Mesenchymal stem cell (in vitro differentiated cells and primary cell): ENCODE measurements at regions not wholly inside any gene's neighbourhood (a gene's known extent, or its start where the extent isn't known, plus 50 kb on each side); places are given as distances from the start of the nearest gene placed in this dataset.

Experiments
- DNase-seq: peaks from one replicate; pipeline ENCODE4 v3.0.0-alpha.2; 2013
- H2AFZ ChIP-seq: one replicate; pipeline ENCODE4 v1.6.1; 2013; ENCODE audit warnings: low read depth, mild to moderate bottlenecking, control low read depth, inconsistent platforms, low read length, moderate library complexity
- H2AK5ac ChIP-seq: 2 replicates; pipeline ENCODE4 v1.6.1; 2013; ENCODE audit warnings: low read length, moderate library complexity, mild to moderate bottlenecking, inconsistent platforms; ENCODE audit not compliant: severe bottlenecking
- H2BK120ac ChIP-seq: one replicate; pipeline ENCODE4 v1.6.1; 2013; ENCODE audit warnings: low read depth, mild to moderate bottlenecking, inconsistent platforms, low read length, moderate library complexity
- H2BK12ac ChIP-seq, 2 experiments: one replicate each; pipeline ENCODE4 v1.6.1; 2013; ENCODE audit warnings: inconsistent platforms in 2 of 2, low read length in 2 of 2, mild to moderate bottlenecking in 2 of 2, moderate library complexity in 2 of 2, control low read depth in 1 of 2
- H2BK15ac ChIP-seq: one replicate; pipeline ENCODE4 v1.6.1; 2013; ENCODE audit warnings: mild to moderate bottlenecking, low read depth, inconsistent platforms; ENCODE audit not compliant: poor library complexity, severe bottlenecking
- H2BK5ac ChIP-seq: 2 replicates; pipeline ENCODE4 v1.6.1; 2013; ENCODE audit warnings: low read depth, mild to moderate bottlenecking, low read length, control low read depth, inconsistent platforms; ENCODE audit not compliant: poor library complexity, severe bottlenecking
- H3K14ac ChIP-seq, 2 experiments: one replicate each; pipeline ENCODE4 v1.6.1; 2013; ENCODE audit warnings: inconsistent platforms in 2 of 2, low read length in 2 of 2, control low read depth in 1 of 2, mild to moderate bottlenecking in 1 of 2, moderate library complexity in 1 of 2
- H3K18ac ChIP-seq, 2 experiments: one replicate each; pipeline ENCODE4 v1.6.1; 2013; ENCODE audit warnings: inconsistent platforms in 2 of 2, low read length in 2 of 2, control low read depth in 1 of 2, low read depth in 1 of 2, mild to moderate bottlenecking in 1 of 2
- H3K23ac ChIP-seq, 2 experiments: one replicate each; pipeline ENCODE4 v1.6.1; 2013; ENCODE audit warnings: inconsistent platforms in 2 of 2, low read length in 2 of 2, mild to moderate bottlenecking in 2 of 2, moderate library complexity in 2 of 2, control low read depth in 1 of 2
- H3K27ac ChIP-seq: 2 replicates; pipeline ENCODE4 v1.5.1; 2013; ENCODE audit warnings: mild to moderate bottlenecking, moderate library complexity, low read length, control low read depth, inconsistent platforms; ENCODE audit not compliant: poor library complexity, severe bottlenecking
- H3K27me3 ChIP-seq, 2 experiments: 2 replicates each; pipeline versions ENCODE4 v1.6.1 to v1.7.0; 2013; ENCODE audit warnings: low read length in 2 of 2, mild to moderate bottlenecking in 2 of 2, moderate library complexity in 2 of 2, control low read depth in 1 of 2, inconsistent platforms in 1 of 2; ENCODE audit not compliant: control insufficient read depth in 1 of 2, insufficient read depth in 1 of 2
- H3K36me3 ChIP-seq, 2 experiments: 2 replicates each; pipeline versions ENCODE4 v1.6.1 to v1.7.0; 2013; ENCODE audit warnings: low read length in 2 of 2, control low read depth in 1 of 2, inconsistent platforms in 1 of 2, low read depth in 1 of 2, mild to moderate bottlenecking in 1 of 2; ENCODE audit not compliant: insufficient read depth in 2 of 2, control insufficient read depth in 1 of 2
- H3K4ac ChIP-seq, 2 experiments: one replicate each; pipeline ENCODE4 v1.6.1; 2013; ENCODE audit warnings: inconsistent platforms in 2 of 2, low read length in 2 of 2, mild to moderate bottlenecking in 2 of 2, moderate library complexity in 2 of 2, control low read depth in 1 of 2, low read depth in 1 of 2
- H3K4me1 ChIP-seq: 2 replicates; pipeline ENCODE4 v1.6.1; 2013; ENCODE audit warnings: low read depth, low read length, control low read depth; ENCODE audit not compliant: control insufficient read depth, insufficient read depth
- H3K4me2 ChIP-seq: 2 replicates; pipeline ENCODE4 v1.6.1; 2013; ENCODE audit warnings: low read length, mild to moderate bottlenecking, inconsistent platforms; ENCODE audit not compliant: poor library complexity, severe bottlenecking
- H3K4me3 ChIP-seq, 2 experiments: 2 replicates each; pipeline versions ENCODE4 v1.5.1 to v1.7.0; 2013; ENCODE audit warnings: low read length in 2 of 2, mild to moderate bottlenecking in 2 of 2, control low read depth in 1 of 2, low read depth in 1 of 2; ENCODE audit not compliant: insufficient read depth in 1 of 2
- H3K79me1 ChIP-seq: replicated peaks from 2 replicates; pipeline ENCODE4 v1.6.1; 2013; ENCODE audit warnings: mild to moderate bottlenecking, control low read depth, low read length, inconsistent platforms; ENCODE audit not compliant: poor library complexity, severe bottlenecking
- H3K9ac ChIP-seq: 2 replicates; pipeline ENCODE4 v1.7.0; 2013; ENCODE audit warnings: mild to moderate bottlenecking, low read length, moderate library complexity
- H3K9me3 ChIP-seq: 2 replicates; pipeline ENCODE4 v1.7.0; 2013; ENCODE audit warnings: mild to moderate bottlenecking, low read length; ENCODE audit not compliant: control insufficient read depth
- H4K8ac ChIP-seq: one replicate; pipeline ENCODE4 v1.6.1; 2013; ENCODE audit warnings: inconsistent platforms, mild to moderate bottlenecking, low read length, moderate library complexity
- H4K91ac ChIP-seq: one replicate; pipeline ENCODE4 v1.6.1; 2013; ENCODE audit warnings: mild to moderate bottlenecking, low read length, inconsistent platforms
- WGBS: methylation state at CpG from one replicate; pipeline ENCODE4 v1.1.7; 2013; ENCODE audit warnings: mixed read lengths; 5-methylcytosine and 5-hydroxymethylcytosine counted together

DNA sequence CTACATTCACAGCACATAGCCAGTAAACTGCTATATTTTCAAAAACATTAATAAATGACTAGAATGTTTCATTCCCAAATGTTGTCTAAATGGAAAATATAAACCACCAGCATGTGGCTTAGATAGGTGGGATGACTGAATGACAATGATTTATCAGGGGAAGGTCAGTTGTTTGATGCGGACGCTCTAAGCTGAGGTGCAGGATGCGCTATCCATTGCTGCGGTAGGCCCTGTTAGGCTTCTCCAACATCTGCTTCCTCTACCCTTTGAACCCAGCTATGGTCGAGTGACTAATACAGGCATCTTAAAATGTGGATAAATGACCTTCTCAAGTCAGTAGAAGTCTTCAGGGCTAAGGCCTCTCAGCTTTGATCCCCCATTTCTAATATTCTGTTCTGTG, 584.2 kb downstream of the CMPK2 start:
- 100% methylated on average over 2 of the region's 5 CpGs for WGBS
- Histone ChIP-seq H2BK5ac (no peak overlapping the region), H2BK12ac (no peak overlapping the region), H4K8ac (no peak overlapping the region), H3K9ac (no peak overlapping the region), H2AK5ac (no peak overlapping the region), H3K79me1 (no peaks in the 10 kb centered on the region), H2AFZ (no peak overlapping the region), H3K4ac (no peak overlapping the region), H3K36me3 (no peaks in the 10 kb centered on the region), H2BK120ac (no peak overlapping the region), H3K4me1 (no peaks in the 10 kb centered on the region), H4K91ac (no peak overlapping the region), H3K27me3 (no peaks in the 10 kb centered on the region), H3K4me2 (no peak overlapping the region), H3K27ac (no peak overlapping the region), H3K9me3 (peaks cover 4% of the 10 kb centered on the region), H3K14ac (no peak overlapping the region), H3K18ac (no peak overlapping the region), H2BK15ac (no peak overlapping the region), H3K4me3 (no peak overlapping the region), H3K23ac (no peak overlapping the region)
- no peak for DNase-seq

- Histone ChIP-seq H3K4me3 (no peak overlapping the region), H3K9me3 (no peaks in the 10 kb centered on the region), H3K4ac (no peak overlapping the region), H3K4me2 (no peak overlapping the region), H3K36me3 (no peaks in the 10 kb centered on the region), H3K14ac (no peak overlapping the region), H3K23ac (no peak overlapping the region), H3K27ac (no peak overlapping the region), H4K8ac (no peak overlapping the region), H2BK12ac (no peak overlapping the region), H2BK15ac (no peak overlapping the region), H3K27me3 (no peaks in the 10 kb centered on the region), H4K91ac (no peak overlapping the region), H2BK120ac (no peak overlapping the region), H2AK5ac (no peak overlapping the region), H3K79me1 (no peaks in the 10 kb centered on the region), H3K18ac (no peak overlapping the region), H3K9ac (no peak overlapping the region), H2BK5ac (no peak overlapping the region), H3K4me1 (no peaks in the 10 kb centered on the region), H2AFZ (no peak overlapping the region)
- 68% methylated on average over 16 of the region's 24 CpGs for WGBS
- no peak for DNase-seq
Measured at GRCh38 chr2:6283259-6283658, 582.4 kb downstream of the CMPK2 start.

DNA sequence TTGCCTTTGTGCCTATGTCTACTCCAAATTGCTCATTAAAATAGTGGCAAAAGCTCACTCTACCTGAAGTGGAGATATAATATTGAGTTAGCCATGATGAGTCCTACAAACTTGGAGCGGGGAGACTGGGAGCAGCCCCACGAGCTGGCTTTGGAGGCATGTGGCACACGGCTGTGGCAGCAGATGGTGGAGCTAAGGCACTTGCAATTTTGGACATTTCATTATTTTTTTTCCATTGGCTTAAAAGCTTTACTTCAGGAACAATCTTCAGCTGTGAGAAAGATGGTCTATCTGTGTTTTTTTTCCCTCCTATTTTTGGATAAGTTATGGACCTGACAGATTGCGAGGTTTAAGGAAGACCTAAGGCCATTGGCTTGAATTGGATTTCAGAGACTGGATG, 578.3 kb downstream of the CMPK2 start:
- no peak overlapping the region for H2AFZ ChIP-seq
- no peak overlapping the region for H2BK5ac ChIP-seq

DNA sequence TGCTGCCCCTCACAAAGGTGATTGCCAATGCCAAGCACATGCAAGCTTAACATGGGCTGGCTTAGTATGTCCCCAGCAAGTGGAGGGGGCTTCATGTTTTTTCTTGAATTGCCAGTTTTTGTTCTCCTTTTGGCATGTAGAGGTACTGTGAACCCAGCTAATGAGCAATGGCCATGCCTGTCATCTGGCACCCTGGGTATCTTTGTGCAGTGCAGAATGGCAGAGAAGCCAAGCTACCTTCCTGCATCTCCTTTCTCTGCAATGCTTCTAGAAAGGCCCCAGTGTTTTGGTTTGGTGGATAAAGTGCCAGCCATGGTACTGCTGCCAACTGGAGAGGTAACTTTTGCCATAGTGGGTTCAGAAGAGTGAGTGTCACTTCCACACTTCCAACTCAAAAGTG, 576.9 kb downstream of the CMPK2 start:
- Histone ChIP-seq H3K79me1 (no peaks in the 10 kb centered on the region), H3K27ac (no peak overlapping the region), H2BK5ac (no peak overlapping the region), H2BK15ac (no peak overlapping the region), H2BK120ac (no peak overlapping the region), H2BK12ac (no peak overlapping the region), H2AFZ (no peak overlapping the region), H3K36me3 (no peaks in the 10 kb centered on the region), H3K4me2 (no peak overlapping the region), H2AK5ac (no peak overlapping the region), H3K4me1 (no peaks in the 10 kb centered on the region), H3K27me3 (no peaks in the 10 kb centered on the region), H4K91ac (no peak overlapping the region), H3K4me3 (no peak overlapping the region), H3K23ac (no peak overlapping the region), H4K8ac (no peak overlapping the region), H3K14ac (no peak overlapping the region), H3K9ac (no peak overlapping the region), H3K18ac (no peak overlapping the region), H3K4ac (no peak overlapping the region), H3K9me3 (peaks cover 4% of the 10 kb centered on the region)
- no peak for DNase-seq

More for the DNA sequence above, 578.3 kb downstream of the CMPK2 start:
- Histone ChIP-seq H4K91ac (no peak overlapping the region), H2BK120ac (no peak overlapping the region), H3K27ac (no peak overlapping the region), H3K23ac (no peak overlapping the region), H3K36me3 (no peaks in the 10 kb centered on the region), H3K27me3 (no peaks in the 10 kb centered on the region), H3K9ac (no peak overlapping the region), H2BK15ac (no peak overlapping the region), H3K79me1 (no peaks in the 10 kb centered on the region), H3K18ac (no peak overlapping the region), H3K4me3 (no peak overlapping the region), H3K14ac (no peak overlapping the region), H3K4me1 (no peaks in the 10 kb centered on the region), H3K9me3 (peaks cover 4% of the 10 kb centered on the region), H3K4ac (no peak overlapping the region), H3K4me2 (no peak overlapping the region), H2BK12ac (no peak overlapping the region), H4K8ac (no peak overlapping the region), H2AK5ac (no peak overlapping the region)
- 77% methylated on average over 4 of the region's 4 CpGs for WGBS
- DNase-seq: no peak
